ENCODE measurements at regions not wholly inside any gene's neighbourhood (a gene's known extent, or its start where the extent isn't known, plus 50 kb on each side); places are given as distances from the start of the nearest gene placed in this dataset.

DNA sequence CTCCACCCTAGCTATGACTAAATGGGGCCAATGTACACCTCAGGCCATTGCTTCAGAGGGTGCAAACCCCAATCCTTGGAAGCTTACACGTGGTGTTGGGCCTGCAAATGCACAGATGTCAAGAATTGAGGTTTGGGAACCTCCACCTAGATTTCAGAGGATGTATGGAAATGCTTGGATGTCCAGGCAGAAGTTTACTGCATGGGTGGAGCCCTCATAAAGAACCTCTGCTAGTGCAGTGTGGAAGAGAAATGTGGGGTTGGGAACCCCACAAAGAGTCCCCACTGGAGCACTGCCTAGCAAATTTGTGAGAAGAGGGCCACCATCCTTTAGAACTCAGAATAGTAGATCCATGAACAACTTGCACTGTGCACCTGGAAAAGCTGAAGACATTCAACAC lies 284.1 kb downstream of the ANTXR2 start:
- TF ChIP-seq ELF1 (IDR thresholded peaks at IDR 0.05) (no peak), POLR2AphosphoS5 (IDR thresholded peaks at IDR 0.05; ENCODE audit: low read depth, low read length) (no peak), TAF1 (IDR thresholded peaks at IDR 0.05; ENCODE audit: borderline replicate concordance, low read depth, low read length) (no peak), MXI1 (IDR thresholded peaks at IDR 0.05; ENCODE audit: low read depth, low read length) (no peak), PBX3 (IDR thresholded peaks at IDR 0.05) (no peak), EZH2phosphoT487 (IDR thresholded peaks at IDR 0.05; ENCODE audit: borderline replicate concordance, low read depth) (no peak), TCF12 (IDR thresholded peaks at IDR 0.05) (no peak), CHD2 (IDR thresholded peaks at IDR 0.05; ENCODE audit: low read length, partially characterized antibody) (no peak), SMC3 (IDR thresholded peaks at IDR 0.05; ENCODE audit: low read depth, low read length) (no peak), TEAD4 (IDR thresholded peaks at IDR 0.05; ENCODE audit: borderline replicate concordance, insufficient read depth) (no peak), MEF2A (IDR thresholded peaks at IDR 0.05; ENCODE audit: borderline replicate concordance, low read depth) (no peak)
- TF ChIP-seq, protein P1, sequence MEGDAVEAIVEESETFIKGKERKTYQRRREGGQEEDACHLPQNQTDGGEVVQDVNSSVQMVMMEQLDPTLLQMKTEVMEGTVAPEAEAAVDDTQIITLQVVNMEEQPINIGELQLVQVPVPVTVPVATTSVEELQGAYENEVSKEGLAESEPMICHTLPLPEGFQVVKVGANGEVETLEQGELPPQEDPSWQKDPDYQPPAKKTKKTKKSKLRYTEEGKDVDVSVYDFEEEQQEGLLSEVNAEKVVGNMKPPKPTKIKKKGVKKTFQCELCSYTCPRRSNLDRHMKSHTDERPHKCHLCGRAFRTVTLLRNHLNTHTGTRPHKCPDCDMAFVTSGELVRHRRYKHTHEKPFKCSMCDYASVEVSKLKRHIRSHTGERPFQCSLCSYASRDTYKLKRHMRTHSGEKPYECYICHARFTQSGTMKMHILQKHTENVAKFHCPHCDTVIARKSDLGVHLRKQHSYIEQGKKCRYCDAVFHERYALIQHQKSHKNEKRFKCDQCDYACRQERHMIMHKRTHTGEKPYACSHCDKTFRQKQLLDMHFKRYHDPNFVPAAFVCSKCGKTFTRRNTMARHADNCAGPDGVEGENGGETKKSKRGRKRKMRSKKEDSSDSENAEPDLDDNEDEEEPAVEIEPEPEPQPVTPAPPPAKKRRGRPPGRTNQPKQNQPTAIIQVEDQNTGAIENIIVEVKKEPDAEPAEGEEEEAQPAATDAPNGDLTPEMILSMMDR (IDR thresholded peaks at IDR 0.05): no peak
- TF ChIP-seq, protein P2, sequence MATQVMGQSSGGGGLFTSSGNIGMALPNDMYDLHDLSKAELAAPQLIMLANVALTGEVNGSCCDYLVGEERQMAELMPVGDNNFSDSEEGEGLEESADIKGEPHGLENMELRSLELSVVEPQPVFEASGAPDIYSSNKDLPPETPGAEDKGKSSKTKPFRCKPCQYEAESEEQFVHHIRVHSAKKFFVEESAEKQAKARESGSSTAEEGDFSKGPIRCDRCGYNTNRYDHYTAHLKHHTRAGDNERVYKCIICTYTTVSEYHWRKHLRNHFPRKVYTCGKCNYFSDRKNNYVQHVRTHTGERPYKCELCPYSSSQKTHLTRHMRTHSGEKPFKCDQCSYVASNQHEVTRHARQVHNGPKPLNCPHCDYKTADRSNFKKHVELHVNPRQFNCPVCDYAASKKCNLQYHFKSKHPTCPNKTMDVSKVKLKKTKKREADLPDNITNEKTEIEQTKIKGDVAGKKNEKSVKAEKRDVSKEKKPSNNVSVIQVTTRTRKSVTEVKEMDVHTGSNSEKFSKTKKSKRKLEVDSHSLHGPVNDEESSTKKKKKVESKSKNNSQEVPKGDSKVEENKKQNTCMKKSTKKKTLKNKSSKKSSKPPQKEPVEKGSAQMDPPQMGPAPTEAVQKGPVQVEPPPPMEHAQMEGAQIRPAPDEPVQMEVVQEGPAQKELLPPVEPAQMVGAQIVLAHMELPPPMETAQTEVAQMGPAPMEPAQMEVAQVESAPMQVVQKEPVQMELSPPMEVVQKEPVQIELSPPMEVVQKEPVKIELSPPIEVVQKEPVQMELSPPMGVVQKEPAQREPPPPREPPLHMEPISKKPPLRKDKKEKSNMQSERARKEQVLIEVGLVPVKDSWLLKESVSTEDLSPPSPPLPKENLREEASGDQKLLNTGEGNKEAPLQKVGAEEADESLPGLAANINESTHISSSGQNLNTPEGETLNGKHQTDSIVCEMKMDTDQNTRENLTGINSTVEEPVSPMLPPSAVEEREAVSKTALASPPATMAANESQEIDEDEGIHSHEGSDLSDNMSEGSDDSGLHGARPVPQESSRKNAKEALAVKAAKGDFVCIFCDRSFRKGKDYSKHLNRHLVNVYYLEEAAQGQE (IDR thresholded peaks at IDR 0.05; ENCODE audit: low read depth, low read length): no peak
- TF ChIP-seq, protein P3, sequence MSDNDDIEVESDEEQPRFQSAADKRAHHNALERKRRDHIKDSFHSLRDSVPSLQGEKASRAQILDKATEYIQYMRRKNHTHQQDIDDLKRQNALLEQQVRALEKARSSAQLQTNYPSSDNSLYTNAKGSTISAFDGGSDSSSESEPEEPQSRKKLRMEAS (IDR thresholded peaks at IDR 0.05; ENCODE audit: low read depth): no peak

Measured in SK-N-SH (cell line).